H1 (cell line): ENCODE measurements at regions not wholly inside any gene's neighbourhood (a gene's known extent, or its start where the extent isn't known, plus 50 kb on each side); places are given as distances from the start of the nearest gene placed in this dataset.
"Not testable (repeated sequence)": the region's sequence is repeated elsewhere in the genome, so short reads cannot be mapped to it uniquely, and the experiment has no call there.

ENCODE experiments used
- CTCF ChIA-PET: fragments of 300-600 bp; sonication (Branson Sonifier 250); formaldehyde crosslinking; loops from one replicate; lab custom pipeline; 2021; ENCODE audit not compliant: partially characterized antibody; lab: Charles Lee
- POLR2A ChIA-PET: fragments of 300-600 bp; sonication (Branson Sonifier 250); formaldehyde crosslinking; loops from one replicate; lab custom pipeline; 2021; ENCODE audit warnings: inconsistent platforms; ENCODE audit not compliant: partially characterized antibody; lab: Charles Lee
- DNase-seq, 2 experiments: peaks; one replicate each; pipeline versions ENCODE4 v3.0.0 to v3.0.0-alpha.2; 2010 to 2022; ENCODE audit warnings: low spot score in 2 of 2, low read depth in 1 of 2, mixed read lengths in 1 of 2
- FAIRE-seq: peaks from 2 replicates; lab custom pipeline; 2011; peaks lifted over from hg19 to GRCh38; lab: Jason Lieb, UNC
- H2AFZ ChIP-seq: 2 replicates; pipeline ENCODE4 v1.8.1; 2012; ENCODE audit warnings: low read length, inconsistent platforms
- H2AK5ac ChIP-seq: 2 replicates; pipeline ENCODE4 v1.6.1; 2013; ENCODE audit warnings: low read depth, low read length
- H2BK120ac ChIP-seq: replicated peaks from 2 replicates; pipeline ENCODE3; 2013; ENCODE audit warnings: low read depth, low read length, inconsistent platforms
- H2BK12ac ChIP-seq: 2 replicates; pipeline ENCODE4 v1.6.1; 2013; ENCODE audit warnings: low read depth, low read length
- H2BK15ac ChIP-seq: 2 replicates; pipeline ENCODE4 v1.6.1; 2013; ENCODE audit warnings: low read length
- H2BK20ac ChIP-seq: 2 replicates; pipeline ENCODE4 v1.6.1; 2013; ENCODE audit warnings: low read length
- H2BK5ac ChIP-seq: 2 replicates; pipeline ENCODE4 v1.6.1; 2013; ENCODE audit warnings: low read depth, low read length
- H3K14ac ChIP-seq: 2 replicates; pipeline ENCODE4 v1.6.1; 2013; ENCODE audit warnings: inconsistent platforms; ENCODE audit not compliant: insufficient read length
- H3K18ac ChIP-seq: 2 replicates; pipeline ENCODE4 v1.6.1; 2013; ENCODE audit warnings: low read length; ENCODE audit errors: extremely low read depth
- H3K23ac ChIP-seq: 2 replicates; pipeline ENCODE4 v1.6.1; 2013; ENCODE audit warnings: inconsistent platforms; ENCODE audit not compliant: insufficient read length
- H3K23me2 ChIP-seq: 2 replicates; pipeline ENCODE4 v1.6.1; 2013; ENCODE audit warnings: low read depth, low read length
- H3K27ac ChIP-seq: 2 replicates; pipeline ENCODE4 v1.6.1; 2011; ENCODE audit warnings: low read depth, low read length, inconsistent platforms
- H3K27me3 ChIP-seq, 4 experiments: replicated peaks in 1 of 4; 1 replicate in 1 of 4; 2 replicates in 3 of 4; pipeline versions ENCODE4 v1.6.1 to v1.8.1; 2011 to 2013; ENCODE audit warnings: low read length in 3 of 4, mild to moderate bottlenecking in 3 of 4, inconsistent platforms in 2 of 4, mixed read lengths in 2 of 4, moderate library complexity in 1 of 4; ENCODE audit not compliant: control insufficient read depth in 3 of 4, insufficient read depth in 3 of 4; ENCODE audit errors: extremely low read depth in 1 of 4
- H3K36me3 ChIP-seq, 4 experiments: 2 replicates each; pipeline versions ENCODE4 v1.6.1 to v1.8.1; 2011 to 2013; ENCODE audit warnings: mild to moderate bottlenecking in 4 of 4, low read length in 3 of 4, moderate library complexity in 2 of 4, control low read depth in 1 of 4, inconsistent platforms in 1 of 4; ENCODE audit not compliant: insufficient read depth in 4 of 4, control insufficient read depth in 2 of 4
- H3K4ac ChIP-seq: replicated peaks from 2 replicates; pipeline ENCODE3; 2013; ENCODE audit warnings: low read length, low read depth, mixed read lengths, inconsistent platforms; ENCODE audit not compliant: insufficient read length
- H3K4me1 ChIP-seq, 4 experiments: replicated peaks in 1 of 4; 1 replicate in 1 of 4; 2 replicates in 3 of 4; pipeline versions ENCODE4 v1.6.1 to v1.8.1; 2011 to 2013; ENCODE audit warnings: low read length in 3 of 4, inconsistent platforms in 2 of 4, mixed read lengths in 1 of 4; ENCODE audit not compliant: insufficient read depth in 4 of 4, control insufficient read depth in 3 of 4
- H3K4me2 ChIP-seq, 2 experiments: 2 replicates each; pipeline versions ENCODE4 v1.6.1 to v1.8.1; 2011 to 2013; ENCODE audit warnings: low read depth in 2 of 2, low read length in 2 of 2, control low read depth in 1 of 2, inconsistent platforms in 1 of 2, mild to moderate bottlenecking in 1 of 2; ENCODE audit not compliant: insufficient read depth in 1 of 2
- H3K4me3 ChIP-seq, 4 experiments: fragments of 200-600, 300-600 bp in 1 of 4; sonication (generic), shearing (Covaris generic), sonication (Bioruptor Twin) in 1 of 4; 2 replicates each; pipeline versions ENCODE4 v1.5.1 to v1.8.1; 2011 to 2016; ENCODE audit warnings: low read length in 4 of 4, low read depth in 3 of 4, control low read depth in 2 of 4, inconsistent platforms in 2 of 4, mild to moderate bottlenecking in 2 of 4, mixed read lengths in 1 of 4, moderate library complexity in 1 of 4; ENCODE audit not compliant: insufficient read depth in 2 of 4; ENCODE audit errors: extremely low read depth in 1 of 4
- H3K56ac ChIP-seq: replicated peaks from 2 replicates; pipeline ENCODE3; 2013; ENCODE audit warnings: low read depth, mild to moderate bottlenecking, mixed read lengths, low read length, inconsistent platforms; ENCODE audit not compliant: insufficient read length
- H3K79me1 ChIP-seq: 2 replicates; pipeline ENCODE4 v1.6.1; 2013; ENCODE audit warnings: low read depth, low read length, control low read depth
- H3K79me2 ChIP-seq, 2 experiments: 2 replicates each; pipeline versions ENCODE4 v1.6.1 to v1.8.1; 2012 to 2013; ENCODE audit warnings: low read length in 2 of 2, mild to moderate bottlenecking in 2 of 2, inconsistent platforms in 1 of 2; ENCODE audit not compliant: insufficient read depth in 2 of 2, control insufficient read depth in 1 of 2
- H3K9ac ChIP-seq, 4 experiments: replicated peaks in 1 of 4; 1 replicate in 1 of 4; 2 replicates in 3 of 4; pipeline versions ENCODE4 v1.6.1 to v1.8.1; 2011 to 2013; ENCODE audit warnings: low read depth in 3 of 4, low read length in 3 of 4, control low read depth in 2 of 4, mild to moderate bottlenecking in 2 of 4, moderate library complexity in 2 of 4, inconsistent platforms in 1 of 4; ENCODE audit errors: extremely low read depth in 1 of 4
- H3K9me3 ChIP-seq, 2 experiments: 2 replicates each; pipeline versions ENCODE4 v1.6.1 to v1.8.1; 2012 to 2013; ENCODE audit warnings: mild to moderate bottlenecking in 2 of 2, moderate library complexity in 2 of 2, control low read depth in 1 of 2, inconsistent platforms in 1 of 2, low read depth in 1 of 2, low read length in 1 of 2, mixed read lengths in 1 of 2; ENCODE audit not compliant: insufficient read depth in 2 of 2
- H4K20me1 ChIP-seq, 2 experiments: replicated peaks in 1 of 2; 2 replicates each; pipeline versions ENCODE3 to v1.8.1; 2011 to 2013; ENCODE audit warnings: inconsistent platforms in 2 of 2, low read length in 2 of 2, mild to moderate bottlenecking in 1 of 2; ENCODE audit not compliant: insufficient read depth in 2 of 2, control insufficient read depth in 1 of 2
- H4K5ac ChIP-seq: 2 replicates; pipeline ENCODE4 v1.6.1; 2013; ENCODE audit warnings: low read length, low read depth, mixed read lengths, inconsistent platforms; ENCODE audit not compliant: insufficient read length
- H4K8ac ChIP-seq: 2 replicates; pipeline ENCODE4 v1.8.0; 2013; ENCODE audit warnings: mild to moderate bottlenecking, moderate library complexity, low read length, inconsistent platforms; ENCODE audit not compliant: insufficient read depth; ENCODE audit errors: extremely low read depth
- H4K91ac ChIP-seq: replicated peaks from 2 replicates; pipeline ENCODE3; 2013; ENCODE audit warnings: low read length, mixed read lengths, inconsistent platforms; ENCODE audit not compliant: insufficient read length
- WGBS, 2 experiments: shearing (Covaris generic) in 1 of 2; methylation state at CpG; one replicate each; pipeline versions ENCODE4 v1.1.6 to v1.1.7; 2013 to 2015; ENCODE audit warnings: low lambda C conversion rate in 2 of 2, mixed read lengths in 2 of 2, inconsistent platforms in 1 of 2, low coverage in 1 of 2, missing lambda C conversion rate in 1 of 2; ENCODE audit not compliant: insufficient replicate concordance in 2 of 2, insufficient coverage in 1 of 2, insufficient read length in 1 of 2; ENCODE audit errors: extremely low coverage in 1 of 2, missing lambda C conversion rate in 1 of 2; 5-methylcytosine and 5-hydroxymethylcytosine counted together
- TF ChIP-seq, protein P1 (sequence below), 3 experiments: IDR thresholded peaks; 1 replicate in 2 of 3; 2 replicates in 1 of 3; pipeline versions ENCODE4 v1.5.1 to v1.6.1; 2011; ENCODE audit warnings: low read length in 3 of 3, mild to moderate bottlenecking in 3 of 3, inconsistent platforms in 2 of 3, low read depth in 1 of 3, moderate library complexity in 1 of 3; ENCODE audit not compliant: insufficient read depth in 1 of 3; ENCODE audit errors: control extremely low read depth in 1 of 3

DNA sequence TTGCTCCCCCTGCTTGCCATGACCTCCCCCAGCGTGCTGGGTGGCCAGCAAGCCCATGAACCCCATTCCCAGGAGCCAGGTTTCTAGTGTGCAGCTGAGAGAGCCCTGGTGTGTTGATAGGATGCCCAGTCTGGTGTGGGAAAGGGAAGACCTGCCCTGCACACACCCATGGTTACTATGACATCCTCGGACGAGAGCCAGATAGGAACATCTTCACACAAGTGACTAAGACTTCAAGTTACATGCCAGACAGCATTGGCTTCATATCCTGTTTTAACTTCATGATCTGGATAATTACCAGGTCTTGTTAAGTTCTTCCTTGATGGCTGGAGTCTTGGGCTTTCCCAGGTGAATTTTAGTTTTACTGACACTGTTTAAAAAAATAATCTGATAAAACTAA lies 196.6 kb upstream of the EGLN3 start (continued):
- TF ChIP-seq, protein P1, sequence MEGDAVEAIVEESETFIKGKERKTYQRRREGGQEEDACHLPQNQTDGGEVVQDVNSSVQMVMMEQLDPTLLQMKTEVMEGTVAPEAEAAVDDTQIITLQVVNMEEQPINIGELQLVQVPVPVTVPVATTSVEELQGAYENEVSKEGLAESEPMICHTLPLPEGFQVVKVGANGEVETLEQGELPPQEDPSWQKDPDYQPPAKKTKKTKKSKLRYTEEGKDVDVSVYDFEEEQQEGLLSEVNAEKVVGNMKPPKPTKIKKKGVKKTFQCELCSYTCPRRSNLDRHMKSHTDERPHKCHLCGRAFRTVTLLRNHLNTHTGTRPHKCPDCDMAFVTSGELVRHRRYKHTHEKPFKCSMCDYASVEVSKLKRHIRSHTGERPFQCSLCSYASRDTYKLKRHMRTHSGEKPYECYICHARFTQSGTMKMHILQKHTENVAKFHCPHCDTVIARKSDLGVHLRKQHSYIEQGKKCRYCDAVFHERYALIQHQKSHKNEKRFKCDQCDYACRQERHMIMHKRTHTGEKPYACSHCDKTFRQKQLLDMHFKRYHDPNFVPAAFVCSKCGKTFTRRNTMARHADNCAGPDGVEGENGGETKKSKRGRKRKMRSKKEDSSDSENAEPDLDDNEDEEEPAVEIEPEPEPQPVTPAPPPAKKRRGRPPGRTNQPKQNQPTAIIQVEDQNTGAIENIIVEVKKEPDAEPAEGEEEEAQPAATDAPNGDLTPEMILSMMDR (IDR thresholded peaks at IDR 0.05; ENCODE audit: control extremely low read depth in 1 of 3, insufficient read depth in 1 of 3, low read depth in 1 of 3, low read length in 3 of 3), result no peak

DNA sequence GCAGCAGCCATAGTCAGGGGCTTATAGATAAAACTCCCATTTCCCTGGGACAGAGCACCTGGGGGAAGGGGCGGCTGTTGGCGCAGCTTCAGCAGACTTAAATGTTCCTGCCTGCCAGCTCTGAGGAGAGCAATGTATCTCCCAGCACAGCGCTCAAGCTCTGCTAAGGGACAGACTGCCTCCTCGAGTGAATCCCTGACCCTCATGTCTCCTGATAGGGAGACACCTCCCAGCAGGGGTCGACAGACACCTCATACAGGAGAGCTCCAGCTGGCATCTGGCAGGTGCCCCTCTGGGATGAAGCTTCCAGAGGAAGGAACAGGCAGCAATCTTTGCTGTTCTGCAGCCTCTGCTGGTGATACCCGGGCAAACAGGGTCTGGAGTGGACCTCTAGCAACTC lies 189.3 kb upstream of the EGLN3 start:
- H2BK20ac ChIP-seq, H4K5ac ChIP-seq, H3K23me2 ChIP-seq, H4K20me1 ChIP-seq, H2BK120ac ChIP-seq, H3K4me2 ChIP-seq, H3K56ac ChIP-seq, H4K91ac ChIP-seq, FAIRE-seq, H2AK5ac ChIP-seq, H4K8ac ChIP-seq, H3K27me3 ChIP-seq, H3K4me1 ChIP-seq, H3K36me3 ChIP-seq, H2BK12ac ChIP-seq, H3K14ac ChIP-seq, H3K18ac ChIP-seq, DNase-seq, H3K27ac ChIP-seq, H3K23ac ChIP-seq, H3K9me3 ChIP-seq, H3K79me2 ChIP-seq, H3K79me1 ChIP-seq, POLR2A ChIA-PET, H3K4me3 ChIP-seq, H3K9ac ChIP-seq, H3K4ac ChIP-seq, H2BK5ac ChIP-seq, H2BK15ac ChIP-seq: not testable (repeated sequence)
- WGBS, 2 experiments, result 86% methylated on average over 6 of the region's 6 CpGs; no CpG with 5 or more reads in 1 of the 2 experiments
- H2AFZ ChIP-seq, result peak overlapping the region; percentile 76; the same call in 1 of the 2 replicates
- CTCF ChIA-PET, result interaction anchor here (1.6 to 2.0 kb wide), 5 partner anchors 9 to 291 kb away, joined by 4 to 6 read pairs (median 5); no protein-coding TSS in a partner anchor
